Right lobe of liver (tissue), 6 donors: ENCODE measurements at regions not wholly inside any gene's neighbourhood (a gene's known extent, or its start where the extent isn't known, plus 50 kb on each side); places are given as distances from the start of the nearest gene placed in this dataset.

Experiments used
- ATAC-seq, 4 donors: fragments of 200-7000 bp; cut with Tn5 transposase; one replicate each; pipeline ENCODE4 v1.9.1; 2020; ENCODE audit warnings: mild to moderate bottlenecking in 4 of 4, moderate library complexity in 4 of 4
- DNase-seq, 3 donors: peaks; one replicate each; pipeline ENCODE4 v3.0.0-alpha.2; 2020
- H3K27ac ChIP-seq, 3 donors: fragments of 200-600 bp; one replicate each; pipeline ENCODE4 v1.8.0; 2022
- H3K27me3 ChIP-seq, 2 donors: fragments of 200-600 bp; one replicate each; pipeline ENCODE4 v1.8.0; 2022
- H3K36me3 ChIP-seq, 4 donors: fragments of 200-600 bp; sonication (generic) in 1 of 4; one replicate each; pipeline versions ENCODE4 v1.5.1 to v1.8.0; 2017 to 2022; ENCODE audit warnings: control low read depth in 1 of 4
- H3K4me1 ChIP-seq, 4 donors: fragments of 200-600 bp; sonication (generic) in 1 of 4; one replicate each; pipeline versions ENCODE4 v1.5.1 to v1.8.0; 2017 to 2022; ENCODE audit warnings: control low read depth in 1 of 4
- H3K4me3 ChIP-seq, 3 donors: fragments of 200-600 bp; one replicate each; pipeline ENCODE4 v1.8.0; 2022
- H3K9me3 ChIP-seq, 4 donors: fragments of 200-600 bp; sonication (generic) in 1 of 4; one replicate each; pipeline versions ENCODE4 v1.5.1 to v1.8.0; 2017 to 2022; ENCODE audit warnings: control low read depth in 1 of 4
- POLR2A ChIP-seq: fragments of 450-650 bp; IDR thresholded peaks from one replicate; pipeline ENCODE4 v1.6.1; 2017; ENCODE audit warnings: antibody characterized with exemption, mild to moderate bottlenecking
- WGBS: methylation state at CpG from one replicate; pipeline ENCODE4 v1.1.6; 2018; ENCODE audit warnings: low coverage, low lambda C conversion rate; ENCODE audit not compliant: insufficient coverage; ENCODE audit errors: missing lambda C conversion rate; 5-methylcytosine and 5-hydroxymethylcytosine counted together
- intact Hi-C, 2 donors: fragments of 100-400 bp; cut with DNase I; formaldehyde crosslinking; loops; one replicate each; pipeline versions ENCODE4 v1.11.2 to v1.14.1; 2022
- TF ChIP-seq, protein P1 (sequence below), 4 donors: fragments of 200-600 bp in 3 of 4; fragments of 450-650 bp in 1 of 4; IDR thresholded peaks; one replicate each; pipeline versions ENCODE4 v1.5.1 to v1.8.0; 2016 to 2022; ENCODE audit warnings: antibody characterized with exemption in 4 of 4, mild to moderate bottlenecking in 2 of 4
- donor health status: DM: no; HTN: yes; CAD: no.
- donor health status: DM: no; HTN: no; CAD: no.
- donor health status: DM: no; HTN: no; CAD: no.
- donor health status: DM: no; HTN: yes; CAD: no.
- donor health status: DM: no; HTN: yes; CAD: no.

DNA sequence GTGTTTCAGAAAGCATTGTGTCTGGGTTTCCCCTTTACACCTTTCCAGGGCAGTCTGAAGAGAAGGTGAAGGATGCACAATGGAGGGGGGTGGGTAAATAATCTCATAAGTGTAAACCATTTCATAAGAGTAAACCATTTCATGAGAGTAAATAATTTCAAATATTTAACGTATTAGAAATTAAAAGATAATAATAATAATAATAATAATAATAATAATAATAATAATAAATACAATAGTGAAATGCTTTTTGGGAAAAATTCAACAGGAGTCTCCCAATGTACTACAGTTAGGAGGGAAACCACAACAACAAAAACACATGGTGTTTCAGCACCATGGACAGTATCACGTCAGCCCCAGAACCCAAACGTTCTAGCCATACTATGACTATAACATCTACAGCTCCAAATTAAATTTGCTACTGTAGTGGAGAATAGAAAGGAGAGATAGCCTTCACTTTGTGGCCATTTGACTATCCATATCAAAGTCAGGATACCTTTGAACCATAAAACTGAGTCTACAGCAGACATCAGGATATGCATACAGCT is 691.8 kb downstream of the BCL11B start:
- DNase-seq (no peak), ATAC-seq (no peak)
- Histone ChIP-seq H3K36me3 (no peaks in the 10 kb centered on the region), H3K4me1 (no peaks in the 10 kb centered on the region), H3K9me3 (no peaks in the 10 kb centered on the region), H3K4me3 (no peak overlapping the region), H3K27ac (no peak overlapping the region), H3K27me3 (no peaks in the 10 kb centered on the region)
- TF ChIP-seq, protein P1, sequence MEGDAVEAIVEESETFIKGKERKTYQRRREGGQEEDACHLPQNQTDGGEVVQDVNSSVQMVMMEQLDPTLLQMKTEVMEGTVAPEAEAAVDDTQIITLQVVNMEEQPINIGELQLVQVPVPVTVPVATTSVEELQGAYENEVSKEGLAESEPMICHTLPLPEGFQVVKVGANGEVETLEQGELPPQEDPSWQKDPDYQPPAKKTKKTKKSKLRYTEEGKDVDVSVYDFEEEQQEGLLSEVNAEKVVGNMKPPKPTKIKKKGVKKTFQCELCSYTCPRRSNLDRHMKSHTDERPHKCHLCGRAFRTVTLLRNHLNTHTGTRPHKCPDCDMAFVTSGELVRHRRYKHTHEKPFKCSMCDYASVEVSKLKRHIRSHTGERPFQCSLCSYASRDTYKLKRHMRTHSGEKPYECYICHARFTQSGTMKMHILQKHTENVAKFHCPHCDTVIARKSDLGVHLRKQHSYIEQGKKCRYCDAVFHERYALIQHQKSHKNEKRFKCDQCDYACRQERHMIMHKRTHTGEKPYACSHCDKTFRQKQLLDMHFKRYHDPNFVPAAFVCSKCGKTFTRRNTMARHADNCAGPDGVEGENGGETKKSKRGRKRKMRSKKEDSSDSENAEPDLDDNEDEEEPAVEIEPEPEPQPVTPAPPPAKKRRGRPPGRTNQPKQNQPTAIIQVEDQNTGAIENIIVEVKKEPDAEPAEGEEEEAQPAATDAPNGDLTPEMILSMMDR (IDR thresholded peaks at IDR 0.05), result no peak
- intact Hi-C loops, result no loop called here
- WGBS, result 2% methylated on average over 3 of the region's 3 CpGs

DNA sequence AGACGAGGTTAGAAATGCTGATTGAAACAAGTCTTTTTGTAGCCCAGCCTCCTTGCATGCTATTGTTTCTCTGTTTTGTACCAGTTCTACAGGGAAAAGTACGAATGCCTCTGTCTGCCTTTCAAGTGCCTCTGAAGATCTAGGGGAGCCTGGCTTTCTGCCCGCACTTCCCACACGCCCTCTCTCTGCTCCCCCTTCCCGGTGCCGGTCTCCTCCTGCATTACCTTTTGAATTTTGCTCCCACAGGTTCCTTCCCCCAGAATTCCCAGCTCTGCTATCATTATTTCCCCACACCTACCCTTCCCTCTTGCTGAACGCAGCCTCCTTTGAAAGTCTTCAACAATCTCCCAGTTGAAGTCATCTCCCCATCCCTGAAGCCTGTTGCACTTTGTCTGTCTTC is 689.7 kb downstream of the BCL11B start:
- ATAC-seq (no peak), DNase-seq (no peak)
- Histone ChIP-seq H3K36me3 (no peaks in the 10 kb centered on the region), H3K27me3 (no peaks in the 10 kb centered on the region), H3K9me3 (no peaks in the 10 kb centered on the region), H3K4me3 (no peak overlapping the region), H3K4me1 (no peaks in the 10 kb centered on the region), H3K27ac (no peak overlapping the region)
- 37% methylated on average over 7 of the region's 7 CpGs for WGBS
- intact Hi-C loops, result no loop called here
- TF ChIP-seq POLR2A, result no peak
- TF ChIP-seq, protein P1 (IDR thresholded peaks at IDR 0.05), result no peak

DNA sequence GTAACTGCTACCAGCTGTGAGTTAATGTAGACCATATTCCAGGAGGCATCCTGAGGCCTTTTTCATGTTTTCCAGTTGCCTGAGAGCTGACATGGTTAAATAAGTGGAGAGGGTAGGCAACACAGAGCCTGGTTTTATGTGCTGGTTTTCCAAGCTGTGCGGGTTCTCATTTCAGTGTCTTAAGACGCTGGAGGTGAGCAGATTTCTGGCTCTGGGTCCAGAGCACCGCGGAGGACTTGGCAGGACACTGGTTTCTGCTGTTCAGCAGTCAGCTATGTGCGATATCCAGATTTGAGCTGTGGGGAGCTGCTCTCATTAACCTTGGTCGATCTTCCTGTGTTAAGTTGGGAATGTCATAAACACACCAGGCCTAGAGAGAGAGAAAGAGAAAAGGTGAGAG is 680.8 kb downstream of the BCL11B start:
- Histone ChIP-seq H3K27me3 (no peaks in the 10 kb centered on the region), H3K4me1 (no peaks in the 10 kb centered on the region), H3K36me3 (no peaks in the 10 kb centered on the region), H3K27ac (no peak overlapping the region), H3K9me3 (no peaks in the 10 kb centered on the region), H3K4me3 (no peak overlapping the region)
- no peak for TF ChIP-seq POLR2A
- TF ChIP-seq, protein P1 (IDR thresholded peaks at IDR 0.05), result no peak
- WGBS, result 39% methylated on average over 6 of the region's 6 CpGs
- intact Hi-C loops, result no loop called here
- DNase-seq (no peak), ATAC-seq (no peak)

DNA sequence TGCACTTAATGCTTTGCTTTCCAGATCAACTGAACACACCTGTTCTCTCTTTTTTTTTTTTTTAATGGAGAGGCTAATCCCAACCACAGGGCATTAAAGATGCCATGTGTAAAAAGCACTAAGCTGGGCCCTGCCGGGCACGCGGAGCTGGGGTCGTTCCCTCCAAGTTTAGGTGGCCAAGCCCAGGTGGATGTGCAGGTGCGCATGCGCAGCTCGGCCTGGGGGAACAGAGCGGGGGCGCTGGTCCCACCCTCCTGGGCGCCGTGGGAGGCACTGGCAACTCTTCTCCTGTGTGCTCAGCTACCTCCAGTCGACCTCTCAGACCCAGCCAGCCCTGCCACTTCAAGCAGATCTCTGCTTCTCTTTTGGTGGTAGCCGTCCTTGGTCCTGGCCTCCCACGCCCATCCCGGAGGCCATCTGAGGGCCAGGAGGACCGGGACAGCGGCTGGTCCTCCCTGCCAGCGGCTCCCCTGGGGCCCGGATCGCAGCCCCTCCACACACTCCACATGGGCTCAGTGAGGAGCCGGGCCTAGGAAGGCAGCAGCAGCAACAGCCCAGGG is 679.3 kb downstream of the BCL11B start:
- H3K4me3 ChIP-seq, result no peak overlapping the region
- ATAC-seq (peak in 1 of 4 donors; percentile 45), DNase-seq (no peak)
- H3K4me1 ChIP-seq, result no peaks in the 10 kb centered on the region
- 62% methylated on average over 3 of the region's 21 CpGs for WGBS
- TF ChIP-seq, protein P1 (IDR thresholded peaks at IDR 0.05), result no peak
- no peak for TF ChIP-seq POLR2A
- intact Hi-C loops, result no loop called here
- H3K9me3 ChIP-seq, result no peaks in the 10 kb centered on the region
- H3K36me3 ChIP-seq, result no peaks in the 10 kb centered on the region
- no peaks in the 10 kb centered on the region for H3K27me3 ChIP-seq
- H3K27ac ChIP-seq, result no peak overlapping the region

DNA sequence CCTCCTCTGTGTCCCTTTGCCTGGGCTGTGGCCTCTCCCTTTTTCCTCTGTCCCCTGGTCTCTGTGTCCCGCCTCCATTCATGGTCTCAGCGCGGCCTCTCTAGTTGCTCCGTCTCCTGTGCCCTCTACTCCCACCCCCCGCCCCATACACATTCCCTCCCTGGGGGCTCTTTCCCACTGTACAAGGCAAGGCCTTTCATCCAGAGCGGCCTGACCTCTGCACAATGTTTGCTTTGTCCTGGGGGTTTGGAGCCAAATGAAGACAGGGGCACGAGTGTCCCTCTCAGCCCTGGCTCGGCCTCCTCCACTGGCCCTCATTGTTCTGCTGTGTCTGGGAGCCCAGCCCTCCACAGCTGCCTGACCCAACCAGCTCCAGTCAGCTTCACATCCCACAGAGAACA is 678.6 kb downstream of the BCL11B start:
- intact Hi-C loops, result no loop called here
- TF ChIP-seq POLR2A, result no peak
- TF ChIP-seq, protein P1 (IDR thresholded peaks at IDR 0.05), result no peak
- 35% methylated on average over 8 of the region's 8 CpGs for WGBS
- H3K9me3 ChIP-seq, result no peaks in the 10 kb centered on the region
- no peaks in the 10 kb centered on the region for H3K27me3 ChIP-seq
- H3K36me3 ChIP-seq, result no peaks in the 10 kb centered on the region
- no peak overlapping the region for H3K27ac ChIP-seq
- DNase-seq, result no peak
- H3K4me1 ChIP-seq, result no peaks in the 10 kb centered on the region
- H3K4me3 ChIP-seq, result no peak overlapping the region
- no peak for ATAC-seq
